HG03039 (cell line): ENCODE measurements at regions not wholly inside any gene's neighbourhood (a gene's known extent, or its start where the extent isn't known, plus 50 kb on each side); places are given as distances from the start of the nearest gene placed in this dataset.
"Not testable (repeated sequence)": the region's sequence is repeated elsewhere in the genome, so short reads cannot be mapped to it uniquely, and the experiment has no call there.

Source experiments
- ATAC-seq: cut with Tn5 transposase; IDR thresholded peaks from one replicate; pipeline ENCODE4 v1.9.1; 2021; ENCODE audit warnings: mild to moderate bottlenecking, moderate library complexity; ENCODE audit not compliant: unreplicated experiment

DNA sequence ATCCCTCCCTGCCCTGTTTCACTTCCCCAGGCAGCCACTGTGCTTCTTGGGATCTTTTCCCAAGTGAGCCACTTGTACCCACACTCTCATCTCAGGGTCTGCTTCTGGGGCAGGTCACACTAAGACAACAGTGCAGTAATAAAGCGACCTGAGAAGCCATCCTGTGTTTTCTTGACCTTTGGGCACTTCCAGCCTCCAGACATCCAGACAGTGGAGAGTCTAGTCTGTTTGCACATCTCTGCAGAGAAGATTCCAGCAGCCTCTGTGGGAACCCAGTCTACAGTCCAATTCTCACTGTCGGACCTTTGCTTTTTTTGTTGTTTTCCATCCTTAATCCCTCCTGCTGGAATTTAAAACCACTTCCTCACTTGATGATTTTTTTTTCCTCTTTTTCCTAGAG lies 50.3 kb upstream of the ATP6AP2 start:
- no peak for ATAC-seq

GRCh38 chrX:40527543-40527942 lies 53.2 kb upstream of the ATP6AP2 start:
- ATAC-seq, result no peak

- ATAC-seq, result no peak
These were observed 54.4 kb upstream of the ATP6AP2 start for GRCh38 chrX:40526412-40526811.

GRCh38 chrX:40525901-40526300 lies 54.9 kb upstream of the ATP6AP2 start:
- not testable (repeated sequence) for ATAC-seq

DNA sequence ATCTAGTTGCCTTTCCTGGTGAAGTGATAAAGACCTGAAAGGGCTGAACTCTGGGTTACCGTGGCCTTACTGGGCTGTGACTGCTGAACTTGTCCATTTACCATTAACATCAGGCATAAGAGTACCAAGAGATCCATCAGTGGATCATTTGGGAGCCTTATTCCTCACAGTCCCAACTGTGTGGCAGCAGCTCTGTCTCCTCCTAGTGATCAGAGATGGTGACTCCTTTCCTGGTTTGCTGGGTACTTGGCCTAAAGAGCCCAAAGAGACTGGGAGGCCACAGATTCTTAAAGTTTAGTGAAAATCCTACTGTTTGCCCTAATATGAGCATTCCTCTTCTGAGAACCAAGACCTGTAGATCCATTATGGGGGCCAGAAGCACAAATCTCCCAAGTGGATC lies 56.3 kb upstream of the ATP6AP2 start:
- ATAC-seq, result no peak

DNA sequence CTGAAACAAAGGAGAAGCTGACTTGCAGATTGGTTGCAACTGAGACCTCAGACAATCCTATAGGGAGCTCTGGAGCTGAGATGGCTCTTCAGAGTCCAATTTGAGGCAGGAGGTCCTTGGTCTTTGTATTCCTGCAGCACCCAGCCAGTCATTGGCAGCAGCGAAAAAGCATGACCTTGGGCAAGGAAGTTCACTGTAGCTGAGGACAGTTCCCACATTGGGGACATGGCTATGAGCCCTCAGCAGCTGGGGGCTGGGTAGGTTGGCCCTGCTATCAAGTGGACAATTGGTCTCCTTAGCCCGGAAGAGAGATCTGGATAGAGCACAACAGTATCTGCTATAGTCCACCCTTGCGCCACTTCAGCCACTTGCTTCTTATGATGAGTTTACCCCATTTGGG lies 56.9 kb upstream of the ATP6AP2 start:
- ATAC-seq, result no peak

DNA sequence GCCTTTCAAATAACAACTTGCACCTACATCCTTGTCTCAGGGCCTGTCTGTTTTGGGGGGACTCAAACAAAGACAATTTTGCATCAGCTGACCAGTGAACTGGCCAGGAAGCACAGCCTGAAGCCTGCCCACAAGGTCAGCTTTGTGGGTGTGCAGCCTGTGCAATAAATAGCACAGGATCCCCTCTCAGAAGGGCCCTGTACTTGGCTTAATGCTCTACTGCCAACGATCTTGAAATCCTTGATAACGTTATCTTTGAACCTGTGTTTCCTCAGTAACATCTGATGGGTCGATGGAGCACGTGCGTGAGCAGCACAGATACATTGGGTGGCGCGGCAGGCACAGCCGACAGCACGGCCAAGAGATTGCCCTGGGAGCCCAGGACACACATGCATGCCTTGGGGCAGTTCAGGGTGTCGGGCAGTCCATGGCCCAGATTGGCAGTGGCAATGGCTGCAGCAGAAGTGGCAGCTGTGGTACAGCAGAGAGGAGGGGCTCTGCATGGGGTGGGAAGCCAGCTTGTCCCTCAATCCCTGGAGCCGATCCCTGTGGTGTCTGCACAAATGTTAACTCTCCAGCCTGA lies 58.8 kb upstream of the ATP6AP2 start:
- ATAC-seq, result no peak

- no peak for ATAC-seq
These were observed 66.4 kb upstream of the ATP6AP2 start for GRCh38 chrX:40514376-40514775.

GRCh38 chrX:40513835-40514234 lies 66.9 kb upstream of the ATP6AP2 start:
- ATAC-seq, result no peak

DNA sequence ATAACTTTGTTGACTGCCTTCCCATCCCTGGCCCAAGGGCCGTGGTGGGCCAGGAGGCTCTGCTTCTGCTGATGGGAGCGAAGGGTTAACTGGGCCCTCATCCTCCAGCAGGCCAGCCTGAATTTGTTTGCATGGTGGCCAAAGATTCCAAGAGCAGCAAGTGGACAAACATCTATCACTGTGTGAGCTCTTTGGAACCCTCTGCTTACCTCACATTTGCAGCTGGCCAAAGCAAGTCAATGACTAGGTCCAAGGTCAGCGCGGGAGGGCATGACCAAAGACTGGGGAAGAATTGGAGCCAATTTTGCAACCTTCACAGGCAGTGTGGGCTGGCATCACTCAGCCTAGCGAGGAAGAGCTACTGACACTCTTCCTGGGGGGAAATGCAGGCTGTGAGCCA lies 67.8 kb upstream of the ATP6AP2 start:
- ATAC-seq, result no peak

DNA sequence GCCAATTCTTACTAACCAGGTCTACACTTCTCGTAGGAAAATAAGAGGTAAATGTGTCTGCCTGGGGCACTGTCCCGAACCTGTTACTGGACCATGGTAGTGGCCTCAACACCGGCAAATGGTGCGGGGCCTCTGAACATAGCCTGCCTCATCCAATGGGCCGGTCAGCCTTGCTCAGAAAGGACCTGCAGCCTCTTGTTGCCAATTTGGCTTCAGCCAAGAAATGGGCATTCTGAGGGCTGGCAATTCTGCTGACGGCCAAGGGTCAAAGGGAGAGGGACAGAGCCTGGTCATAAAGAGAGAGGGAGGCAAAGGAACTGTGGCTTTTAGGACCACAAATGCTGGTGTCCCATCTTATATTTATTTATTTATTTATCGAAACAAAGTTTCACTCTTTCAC lies 69.5 kb upstream of the ATP6AP2 start:
- ATAC-seq, result no peak

GRCh38 chrX:40508560-40508959 lies 72.2 kb upstream of the ATP6AP2 start:
- no peak for ATAC-seq

DNA sequence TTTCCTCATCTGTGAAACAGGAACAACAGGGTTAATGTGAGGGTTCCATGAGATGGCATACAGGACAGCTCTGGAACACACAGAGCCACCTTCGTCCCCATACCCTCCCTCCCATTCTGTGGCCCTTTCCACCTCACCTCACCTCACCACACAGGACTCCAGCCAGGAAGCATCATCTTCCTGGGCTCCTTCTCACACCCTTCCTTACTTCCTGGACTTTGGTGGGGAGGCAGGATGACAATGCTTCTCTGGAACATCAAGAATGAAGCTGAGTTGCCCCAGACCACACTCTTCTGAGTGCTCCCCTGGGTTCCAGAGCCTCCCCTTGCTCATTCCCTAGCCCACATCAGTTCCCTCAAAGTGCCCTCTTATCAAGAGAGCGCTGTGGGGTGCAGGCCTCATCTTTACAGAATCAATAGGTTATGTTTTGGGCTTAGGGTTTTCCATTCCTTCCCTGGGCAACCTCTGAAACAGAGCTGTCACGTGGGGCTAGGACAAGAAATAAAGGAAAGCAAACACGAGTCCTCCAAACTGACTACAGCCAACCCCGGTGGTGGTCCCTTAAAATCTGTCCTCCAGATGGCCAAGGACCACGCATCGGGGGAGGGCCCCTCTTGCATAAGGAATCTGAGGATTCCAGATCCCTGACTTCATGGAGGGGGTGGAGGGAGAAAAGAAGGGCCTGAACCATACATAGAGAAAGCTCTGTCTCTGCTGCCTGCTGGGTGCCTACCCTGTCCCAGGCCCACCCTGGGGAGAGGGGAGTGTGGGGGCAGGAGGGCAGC lies 74.4 kb upstream of the ATP6AP2 start:
- no peak for ATAC-seq

GRCh38 chrX:40504801-40505605 lies 75.8 kb upstream of the ATP6AP2 start:
- no peak for ATAC-seq

DNA sequence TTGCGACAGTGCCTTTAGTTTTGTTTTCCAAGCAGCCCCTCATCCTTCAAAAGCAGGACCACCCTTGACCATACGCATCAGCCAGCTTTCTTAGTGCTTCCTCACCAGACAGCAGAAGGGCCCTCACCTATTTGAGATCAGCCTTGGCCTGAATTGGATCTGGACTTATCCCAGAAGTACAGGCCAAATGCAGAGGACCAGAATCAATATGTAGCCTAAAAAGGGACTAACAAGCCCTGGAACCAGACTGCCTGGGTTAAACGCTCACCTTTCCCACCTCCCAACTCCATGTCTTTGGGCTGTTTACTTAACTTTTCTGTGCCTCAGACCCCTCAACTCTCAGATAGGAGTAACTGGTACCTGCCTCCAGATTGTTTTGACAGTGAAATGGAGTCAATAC lies 77.7 kb upstream of the ATP6AP2 start:
- no peak for ATAC-seq

DNA sequence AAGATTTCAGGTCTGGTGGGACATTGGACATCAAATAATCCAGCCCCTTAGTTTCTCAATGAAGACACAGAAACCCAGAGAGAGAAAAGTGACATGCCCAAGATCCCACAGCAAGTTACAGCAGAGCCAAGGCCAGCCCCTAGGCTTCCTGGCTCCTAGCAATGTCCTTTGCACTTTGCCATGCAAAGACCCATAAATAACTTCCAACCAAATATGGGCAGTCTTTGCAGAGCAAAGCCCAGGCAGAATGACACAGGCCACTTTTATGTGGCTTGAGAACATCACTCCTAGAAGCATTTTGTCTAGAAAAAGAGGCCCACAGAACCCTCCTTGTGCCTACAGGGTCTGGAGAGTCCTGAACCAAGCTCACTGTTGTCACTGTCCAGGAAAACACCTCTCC lies 78.1 kb upstream of the ATP6AP2 start:
- no peak for ATAC-seq

DNA sequence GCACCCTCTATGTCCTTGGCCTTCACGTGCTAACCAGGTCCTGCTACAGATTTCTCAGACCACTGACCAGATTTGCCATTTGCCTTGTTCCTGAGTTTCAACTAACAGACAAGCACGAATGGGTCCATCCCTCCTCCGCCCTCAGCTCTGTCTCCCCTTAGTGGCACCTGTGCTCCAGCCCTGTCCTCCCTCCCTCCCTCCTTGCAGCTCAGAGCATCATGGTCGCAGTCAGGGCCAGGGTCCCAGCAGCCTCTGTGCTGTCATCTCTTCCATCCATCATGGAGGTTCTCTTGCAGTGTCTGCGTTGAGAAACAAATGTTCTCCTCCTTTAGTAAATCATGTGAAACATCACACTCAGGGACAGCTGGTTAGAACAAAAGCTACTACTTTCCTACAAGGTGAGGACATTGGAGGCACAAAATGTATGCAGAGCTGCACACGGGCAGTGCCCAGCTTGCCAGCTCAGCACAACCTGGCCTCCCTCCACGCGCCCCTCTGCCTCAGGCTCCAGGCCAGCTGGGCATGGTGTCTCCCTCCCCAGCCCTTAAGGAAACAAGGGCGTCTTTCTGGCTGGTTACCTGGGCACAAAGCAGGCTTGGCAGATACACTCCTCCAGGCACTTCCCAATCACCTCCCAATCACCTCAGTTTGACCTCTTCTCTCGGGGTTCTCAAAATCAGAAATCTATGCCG lies 79.5 kb upstream of the ATP6AP2 start:
- ATAC-seq, result no peak

DNA sequence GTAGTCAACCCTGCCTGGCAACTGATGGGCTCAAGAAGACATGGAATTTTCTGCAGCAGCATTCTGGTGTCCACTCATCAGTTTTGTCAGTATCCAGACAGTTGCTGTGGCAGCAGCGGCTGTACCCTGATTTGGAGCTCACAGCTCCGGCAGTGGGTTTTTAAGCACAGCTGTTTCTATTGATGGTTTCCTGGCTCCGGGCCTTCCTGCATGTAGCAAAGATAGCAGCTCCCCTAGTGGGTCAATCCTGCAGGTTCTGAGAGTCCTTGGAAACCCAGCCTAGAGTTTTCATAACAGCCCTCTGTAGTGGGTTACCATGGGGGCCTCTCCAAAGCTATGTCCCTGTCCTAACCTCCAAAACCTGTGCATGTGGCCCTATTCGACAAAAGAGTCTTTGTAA lies 84.0 kb upstream of the ATP6AP2 start:
- ATAC-seq, result no peak

- no peak for ATAC-seq
These were observed 85.1 kb upstream of the ATP6AP2 start for GRCh38 chrX:40495659-40496058.

- ATAC-seq, result no peak
These were observed 86.8 kb upstream of the ATP6AP2 start for GRCh38 chrX:40494005-40494404.

GRCh38 chrX:40488296-40488695 lies 92.5 kb upstream of the ATP6AP2 start:
- ATAC-seq, result no peak
